HUES48 (cell line): ENCODE measurements at regions not wholly inside any gene's neighbourhood (a gene's known extent, or its start where the extent isn't known, plus 50 kb on each side); places are given as distances from the start of the nearest gene placed in this dataset.

Source experiments
- H3K27ac ChIP-seq: one replicate; pipeline ENCODE4 v1.7.0; 2013; ENCODE audit warnings: low read depth, low read length, inconsistent platforms
- H3K27me3 ChIP-seq: 2 replicates; pipeline ENCODE4 v1.6.1; 2013; ENCODE audit warnings: mild to moderate bottlenecking, low read length; ENCODE audit not compliant: control insufficient read depth, insufficient read depth
- H3K36me3 ChIP-seq: 2 replicates; pipeline ENCODE4 v1.6.1; 2013; ENCODE audit warnings: low read length; ENCODE audit not compliant: control insufficient read depth, insufficient read depth
- H3K4me1 ChIP-seq: 2 replicates; pipeline ENCODE4 v1.6.1; 2013; ENCODE audit warnings: mild to moderate bottlenecking, low read length; ENCODE audit not compliant: control insufficient read depth, insufficient read depth
- H3K4me3 ChIP-seq: 2 replicates; pipeline ENCODE4 v1.5.1; 2013; ENCODE audit warnings: mild to moderate bottlenecking, low read depth, low read length
- H3K9ac ChIP-seq: 2 replicates; pipeline ENCODE4 v1.6.1; 2013; ENCODE audit warnings: mild to moderate bottlenecking, low read depth, low read length, moderate library complexity
- H3K9me3 ChIP-seq: 2 replicates; pipeline ENCODE4 v1.6.1; 2013; ENCODE audit warnings: low read length; ENCODE audit not compliant: control insufficient read depth, insufficient read depth

- Histone ChIP-seq H3K27ac (no peak overlapping the region), H3K27me3 (no peaks in the 10 kb centered on the region), H3K9me3 (no peaks in the 10 kb centered on the region), H3K4me1 (peaks cover 8% of the 10 kb centered on the region; the same call in 1 of the 2 replicates), H3K36me3 (no peaks in the 10 kb centered on the region), H3K9ac (no peak overlapping the region), H3K4me3 (no peak overlapping the region)
Observed at GRCh38 chr12:77746096-77746495, 84.6 kb upstream of the NAV3 start.

- Histone ChIP-seq H3K27ac (no peak overlapping the region), H3K9me3 (no peaks in the 10 kb centered on the region), H3K9ac (no peak overlapping the region), H3K4me3 (no peak overlapping the region), H3K36me3 (no peaks in the 10 kb centered on the region), H3K4me1 (peaks cover 4% of the 10 kb centered on the region; the same call in 1 of the 2 replicates), H3K27me3 (no peaks in the 10 kb centered on the region)
Observed at GRCh38 chr12:77745624-77746023, 85.1 kb upstream of the NAV3 start.

GRCh38 chr12:77742631-77743030, 88.1 kb upstream of the NAV3 start:
- Histone ChIP-seq H3K4me3 (no peak overlapping the region), H3K27me3 (no peaks in the 10 kb centered on the region), H3K27ac (no peak overlapping the region), H3K36me3 (no peaks in the 10 kb centered on the region), H3K9ac (no peak overlapping the region), H3K9me3 (no peaks in the 10 kb centered on the region), H3K4me1 (no peaks in the 10 kb centered on the region)

GRCh38 chr12:77741974-77742517, 88.6 kb upstream of the NAV3 start:
- no peak overlapping the region for H3K4me3 ChIP-seq
- no peak overlapping the region for H3K27ac ChIP-seq
- no peaks in the 10 kb centered on the region for H3K36me3 ChIP-seq
- H3K27me3 ChIP-seq = no peaks in the 10 kb centered on the region
- no peaks in the 10 kb centered on the region for H3K4me1 ChIP-seq
- H3K9ac ChIP-seq = no peak overlapping the region
- no peaks in the 10 kb centered on the region for H3K9me3 ChIP-seq

GRCh38 chr12:77736219-77736965, 94.3 kb upstream of the NAV3 start:
- no peak overlapping the region for H3K27ac ChIP-seq
- H3K9ac ChIP-seq = no peak overlapping the region
- no peak overlapping the region for H3K4me3 ChIP-seq
- peaks cover 4% of the 10 kb centered on the region; the same call in 1 of the 2 replicates for H3K9me3 ChIP-seq
- H3K36me3 ChIP-seq = no peaks in the 10 kb centered on the region
- H3K27me3 ChIP-seq = no peaks in the 10 kb centered on the region
- peaks cover 16% of the 10 kb centered on the region; the same call in 1 of the 2 replicates for H3K4me1 ChIP-seq

- Histone ChIP-seq H3K9ac (no peak overlapping the region), H3K36me3 (no peaks in the 10 kb centered on the region), H3K27me3 (no peaks in the 10 kb centered on the region), H3K9me3 (peaks cover 4% of the 10 kb centered on the region; the same call in 1 of the 2 replicates), H3K4me1 (peaks cover 16% of the 10 kb centered on the region; the same call in 1 of the 2 replicates), H3K27ac (no peak overlapping the region), H3K4me3 (no peak overlapping the region)
Observed at GRCh38 chr12:77734214-77734883, 96.3 kb upstream of the NAV3 start.

GRCh38 chr12:77728018-77728417, 102.7 kb upstream of the NAV3 start:
- Histone ChIP-seq H3K4me3 (no peak overlapping the region), H3K9ac (no peak overlapping the region), H3K27me3 (no peaks in the 10 kb centered on the region), H3K36me3 (no peaks in the 10 kb centered on the region), H3K4me1 (no peaks in the 10 kb centered on the region), H3K9me3 (no peaks in the 10 kb centered on the region), H3K27ac (no peak overlapping the region)

GRCh38 chr12:77727442-77728001, 103.2 kb upstream of the NAV3 start:
- Histone ChIP-seq H3K4me1 (no peaks in the 10 kb centered on the region), H3K27ac (no peak overlapping the region), H3K9ac (no peak overlapping the region), H3K9me3 (no peaks in the 10 kb centered on the region), H3K27me3 (no peaks in the 10 kb centered on the region), H3K36me3 (no peaks in the 10 kb centered on the region), H3K4me3 (no peak overlapping the region)

GRCh38 chr12:77725611-77726010, 105.1 kb upstream of the NAV3 start:
- Histone ChIP-seq H3K27ac (no peak overlapping the region), H3K4me3 (no peak overlapping the region), H3K9me3 (no peaks in the 10 kb centered on the region), H3K36me3 (no peaks in the 10 kb centered on the region), H3K27me3 (no peaks in the 10 kb centered on the region), H3K9ac (no peak overlapping the region), H3K4me1 (no peaks in the 10 kb centered on the region)

- H3K9ac ChIP-seq = no peak overlapping the region
Observed at GRCh38 chr12:77724367-77724957, 106.2 kb upstream of the NAV3 start.

More at GRCh38 chr12:77724367-77724957, 106.2 kb upstream of the NAV3 start:
- no peaks in the 10 kb centered on the region for H3K36me3 ChIP-seq
- H3K4me1 ChIP-seq = no peaks in the 10 kb centered on the region
- no peak overlapping the region for H3K4me3 ChIP-seq
- H3K27ac ChIP-seq = no peak overlapping the region
- H3K27me3 ChIP-seq = no peaks in the 10 kb centered on the region
- no peaks in the 10 kb centered on the region for H3K9me3 ChIP-seq
